NCI-H1417 treated with DMSO at 0.1 percent for 48 hours (cell line): ENCODE measurements at regions not wholly inside any gene's neighbourhood (a gene's known extent, or its start where the extent isn't known, plus 50 kb on each side); places are given as distances from the start of the nearest gene placed in this dataset.

Source experiments
- DNase-seq: peaks from one replicate; lab custom pipeline; 2025; lab: John Stamatoyannopoulos, UW

DNA sequence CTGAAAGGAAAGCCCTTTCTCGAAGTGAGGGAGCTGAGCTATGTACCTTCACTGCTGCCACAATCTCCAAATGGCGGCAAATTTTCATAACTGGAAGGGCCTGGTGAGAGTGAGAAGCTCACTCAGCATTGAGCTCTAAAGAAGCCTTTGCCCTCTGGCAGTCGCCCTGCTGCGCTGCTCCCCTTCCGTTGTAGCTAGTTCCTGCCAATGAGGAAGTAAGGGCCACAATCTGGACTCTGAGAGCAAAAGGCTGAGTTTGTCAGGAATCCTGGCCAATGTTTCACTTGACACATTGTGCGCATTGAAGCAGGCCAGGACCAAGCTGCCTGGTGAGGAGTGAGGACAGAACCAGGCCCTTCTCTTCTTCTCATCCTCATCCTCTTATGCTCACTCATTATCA, 579.5 kb downstream of the PDCD6IP start:
- DNase-seq, result no peak

DNA sequence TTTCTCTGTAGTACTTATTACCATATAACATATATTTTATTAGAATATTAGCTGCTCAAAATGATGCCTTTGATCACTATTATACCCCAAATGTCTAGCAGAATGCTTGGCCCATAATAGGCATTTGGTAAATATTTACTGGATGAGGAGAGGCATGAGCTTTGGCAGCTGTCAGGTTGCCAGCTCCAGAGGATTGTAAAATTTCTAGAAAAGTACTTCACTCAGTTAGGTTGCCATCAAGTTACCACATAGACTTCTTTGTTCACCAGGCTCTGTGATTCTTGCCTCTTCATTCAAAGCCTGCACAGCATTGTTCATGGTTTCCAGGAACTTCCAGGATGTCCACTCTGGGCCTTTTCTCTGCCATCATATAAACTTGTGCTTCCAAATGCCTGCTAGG, 582.8 kb downstream of the PDCD6IP start:
- DNase-seq, result no peak

DNA sequence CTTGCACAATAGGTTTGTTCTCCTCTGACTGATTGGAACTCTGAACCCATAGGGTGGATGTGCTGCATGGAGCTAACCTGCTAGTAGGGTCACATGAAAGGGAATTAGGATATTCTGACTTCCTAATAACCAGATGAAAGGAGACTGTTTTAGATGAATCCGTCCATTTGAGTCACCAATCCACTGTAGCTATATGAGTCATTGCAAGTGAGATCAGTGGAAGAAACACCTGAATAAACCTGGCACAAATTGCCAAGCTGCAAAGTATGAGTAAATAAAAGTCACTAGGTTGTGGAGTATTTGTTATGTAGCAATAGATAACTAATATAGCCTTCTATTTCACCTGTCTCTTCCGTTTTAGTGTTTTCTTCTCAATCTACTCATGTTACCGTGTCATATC, 584.4 kb downstream of the PDCD6IP start:
- DNase-seq, result no peak

DNA sequence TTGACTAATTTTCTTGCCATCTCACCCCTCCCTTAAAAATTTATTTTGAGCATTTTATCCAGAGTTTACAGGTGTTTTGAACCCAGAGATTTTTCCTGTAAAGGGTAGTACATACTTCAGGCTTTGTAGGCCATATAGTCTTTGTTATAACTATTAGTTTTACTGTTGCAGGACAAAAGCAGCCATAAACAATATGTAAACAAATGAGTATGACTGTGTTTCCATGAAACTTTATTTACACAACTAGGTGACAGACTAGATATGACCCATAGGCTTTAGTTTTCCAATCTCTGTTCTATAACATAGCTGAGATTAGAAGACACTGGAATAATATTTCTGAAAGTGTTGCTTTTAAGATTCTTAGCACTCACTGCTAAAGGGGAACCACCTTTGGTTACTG, 587.9 kb downstream of the PDCD6IP start:
- DNase-seq, result no peak

DNA sequence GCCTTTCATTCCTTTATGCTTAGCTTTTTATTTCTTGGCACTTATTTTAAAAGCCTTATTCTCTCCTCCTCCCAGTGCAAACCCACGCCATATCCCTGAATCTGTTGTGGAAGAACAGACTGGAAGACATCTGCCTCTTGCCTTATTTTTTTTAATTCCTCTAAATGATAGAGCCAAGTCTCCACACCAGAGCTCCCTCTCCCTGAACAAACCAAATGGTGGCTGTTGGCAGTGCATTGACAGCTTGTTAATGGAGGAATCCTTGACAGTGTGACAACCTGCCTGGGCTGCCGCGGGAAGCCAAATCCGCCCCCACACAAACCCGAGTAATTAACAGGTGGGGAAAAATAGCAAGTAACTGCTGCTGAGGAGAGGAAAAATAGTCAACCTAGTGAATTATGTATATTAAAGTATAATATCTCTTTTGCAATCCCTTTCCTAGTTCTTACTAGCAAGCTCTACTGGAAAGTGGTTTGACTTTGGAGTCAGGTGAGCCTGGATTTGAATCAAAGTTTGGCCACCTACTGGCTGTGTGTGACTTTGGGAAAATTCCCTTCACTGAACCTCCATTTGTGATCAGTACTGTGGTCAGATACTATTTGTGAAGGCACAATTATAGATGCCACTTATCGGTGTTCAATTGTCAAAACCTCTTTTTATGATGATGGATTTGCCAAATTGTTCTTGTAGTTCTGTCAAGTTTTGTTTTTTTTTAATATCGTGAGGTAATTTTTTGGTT, 589.6 kb downstream of the PDCD6IP start:
- DNase-seq, result no peak

DNA sequence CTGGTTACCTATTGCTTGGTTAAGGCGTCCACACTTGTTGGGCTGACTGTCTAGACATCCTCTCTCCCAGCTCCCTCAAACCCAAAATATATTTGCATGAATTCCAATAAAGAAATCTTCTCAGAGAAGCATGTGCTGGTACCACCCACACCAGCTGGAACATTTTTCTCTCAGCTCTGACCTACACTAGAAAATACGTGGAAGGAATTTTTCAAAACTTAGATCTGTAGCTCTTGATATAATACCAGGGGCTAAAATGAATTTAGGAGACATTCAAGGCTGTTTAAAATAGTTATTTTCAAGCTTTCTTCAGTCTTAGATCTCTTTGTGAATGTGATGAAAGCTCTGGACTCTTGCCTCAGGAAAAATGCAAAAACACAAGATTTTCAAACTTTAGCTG, 590.4 kb downstream of the PDCD6IP start:
- DNase-seq, result no peak

DNA sequence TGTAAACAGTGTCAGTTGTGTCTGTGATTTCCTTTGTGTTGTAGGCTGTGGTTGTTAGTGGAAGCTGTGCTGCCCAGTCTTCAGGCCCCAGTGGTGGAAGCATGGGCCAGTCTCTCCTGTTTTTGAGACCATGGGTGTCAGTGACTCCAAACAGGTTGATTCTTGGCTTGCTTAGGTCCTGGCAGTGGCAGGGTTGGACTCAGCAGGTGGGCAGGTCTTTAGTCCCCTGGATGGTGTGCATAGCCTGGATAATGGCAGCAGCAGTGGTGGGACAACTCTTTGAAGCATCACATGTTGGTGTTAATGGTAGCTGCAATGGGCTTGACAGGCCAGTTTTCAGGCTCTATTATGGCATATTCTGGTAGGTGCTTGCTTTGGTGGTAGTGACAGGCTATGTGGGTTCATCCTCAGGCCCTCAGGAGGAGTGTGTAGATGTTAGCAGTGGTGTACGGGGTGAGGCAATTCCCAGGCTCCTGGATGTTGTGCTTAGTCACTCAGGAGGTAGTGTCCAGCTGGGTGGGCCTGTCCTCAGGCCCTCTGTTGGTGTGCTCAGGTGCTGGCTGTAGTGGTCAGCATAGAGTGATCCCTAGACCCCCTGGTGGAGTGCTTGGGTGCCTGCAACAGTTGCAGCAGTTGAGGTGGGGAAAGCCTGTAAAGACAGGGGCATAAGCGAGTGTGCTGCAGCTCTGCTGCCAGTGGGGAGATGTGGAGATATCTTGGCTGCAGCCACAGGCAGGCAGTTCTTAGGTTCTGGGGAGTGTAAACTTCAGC, 596.7 kb downstream of the PDCD6IP start:
- DNase-seq, result no peak

DNA sequence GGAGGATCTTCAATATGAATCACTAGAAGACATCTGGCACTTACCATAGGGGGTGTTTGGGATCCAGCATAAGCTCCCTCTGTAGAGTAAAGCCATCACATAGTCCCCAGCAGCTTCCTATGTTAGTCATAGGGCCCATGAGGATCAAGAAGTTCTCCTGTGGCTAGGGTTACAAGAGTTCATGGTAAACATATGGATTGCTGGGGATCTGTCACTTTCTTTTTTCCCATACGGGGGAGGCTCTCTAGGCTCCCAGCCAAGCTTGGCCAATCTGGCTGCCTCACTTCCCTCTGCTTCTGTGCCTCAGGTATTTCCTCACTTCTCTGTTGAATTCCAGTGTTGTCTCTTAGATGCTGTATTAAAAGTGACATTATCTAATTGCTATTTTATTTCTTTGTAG, 597.9 kb downstream of the PDCD6IP start:
- DNase-seq, result no peak

DNA sequence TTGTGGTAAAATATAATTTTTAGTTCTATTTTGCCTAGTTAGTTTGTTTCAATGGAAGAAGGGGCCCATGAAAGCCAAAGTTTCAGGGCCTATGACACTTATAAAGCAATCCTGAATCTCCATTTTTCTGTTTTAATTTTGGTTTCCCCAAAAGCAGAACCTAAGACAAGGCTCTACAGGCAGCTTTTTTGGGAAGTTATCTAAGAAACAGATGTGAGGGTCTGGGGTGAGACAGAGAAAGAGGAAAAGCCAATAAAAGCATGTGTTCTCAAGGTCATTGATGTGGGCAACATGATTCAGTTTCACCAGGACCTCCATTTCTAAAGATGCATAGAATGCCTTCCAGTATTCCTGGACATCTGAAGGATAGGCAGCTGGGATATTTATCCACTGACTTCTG, 598.5 kb downstream of the PDCD6IP start:
- no peak for DNase-seq

DNA sequence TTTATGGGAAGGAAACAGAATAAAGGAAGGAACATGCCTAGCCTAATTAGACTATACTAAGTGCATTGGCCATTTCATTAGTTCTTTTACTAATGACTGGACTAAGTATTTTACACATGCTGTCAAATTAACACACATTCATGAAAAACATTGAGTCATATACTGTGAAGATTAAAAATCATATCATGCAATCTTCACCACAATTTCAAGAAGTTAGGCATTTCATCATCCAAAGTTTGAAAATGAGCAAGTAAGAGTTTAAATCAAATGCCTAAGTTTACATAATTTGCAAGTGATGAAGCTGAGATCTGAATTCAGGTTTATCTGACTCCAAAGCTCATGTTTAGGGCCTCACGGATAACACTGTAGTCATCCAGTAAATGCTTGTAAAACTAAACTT, 601.0 kb downstream of the PDCD6IP start:
- no peak for DNase-seq

DNA sequence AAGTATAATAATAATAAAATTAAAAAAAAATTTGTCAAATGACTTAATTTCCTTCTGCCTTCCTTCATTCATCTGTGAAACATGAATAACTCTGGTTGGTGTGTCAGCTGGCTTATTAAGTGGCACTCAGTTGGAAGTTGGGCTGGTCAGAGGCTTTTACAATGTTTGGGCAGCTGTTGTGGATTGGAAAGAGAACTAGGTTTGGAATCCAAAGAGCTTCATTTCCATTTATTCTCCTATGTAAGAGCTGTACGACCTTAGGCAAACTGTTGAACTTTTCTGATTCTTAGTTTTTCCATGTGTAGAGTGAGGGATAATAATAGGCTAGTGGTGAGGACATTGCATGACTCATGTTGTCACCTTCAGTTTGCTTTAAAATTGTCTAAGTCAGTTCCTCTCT, 606.7 kb downstream of the PDCD6IP start:
- DNase-seq, result no peak

DNA sequence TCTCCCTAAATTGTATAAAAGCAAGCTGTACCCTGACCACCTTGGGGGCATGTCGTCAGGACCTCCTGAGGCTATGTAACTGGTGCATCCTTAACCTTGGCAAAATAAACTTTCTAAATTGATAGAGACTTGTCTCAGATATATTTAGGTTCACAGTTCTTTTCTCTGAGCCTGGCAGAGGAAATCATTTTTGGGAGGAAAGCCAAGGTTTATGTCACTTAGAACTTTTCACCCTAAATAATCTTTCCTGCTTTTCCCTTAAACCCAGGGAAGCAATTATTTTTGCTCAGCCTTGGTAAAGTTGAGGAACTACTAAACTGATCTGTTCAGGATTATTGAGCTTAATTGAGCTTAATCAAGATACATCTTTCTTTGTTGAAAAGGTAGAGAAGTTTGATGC, 608.9 kb downstream of the PDCD6IP start:
- no peak for DNase-seq

DNA sequence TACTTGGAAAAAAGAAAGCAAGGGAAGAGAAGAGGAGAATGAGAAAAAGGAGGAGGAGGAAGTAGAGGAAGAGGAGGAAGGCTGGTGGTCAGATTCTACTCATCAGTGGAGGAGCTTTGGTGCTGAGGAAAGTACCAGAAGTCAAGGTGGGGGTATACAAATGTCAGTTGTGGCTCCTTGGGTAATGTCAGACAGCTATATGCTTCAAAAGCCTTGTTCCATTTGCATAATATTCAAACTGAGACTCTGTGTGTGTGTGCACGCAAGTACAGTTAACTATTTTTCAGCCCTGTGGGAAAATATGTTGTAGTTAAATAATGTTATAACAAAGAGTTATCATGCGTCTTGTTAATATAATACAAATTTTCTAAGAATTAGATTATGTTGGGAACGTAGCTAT, 609.7 kb downstream of the PDCD6IP start:
- no peak for DNase-seq

DNA sequence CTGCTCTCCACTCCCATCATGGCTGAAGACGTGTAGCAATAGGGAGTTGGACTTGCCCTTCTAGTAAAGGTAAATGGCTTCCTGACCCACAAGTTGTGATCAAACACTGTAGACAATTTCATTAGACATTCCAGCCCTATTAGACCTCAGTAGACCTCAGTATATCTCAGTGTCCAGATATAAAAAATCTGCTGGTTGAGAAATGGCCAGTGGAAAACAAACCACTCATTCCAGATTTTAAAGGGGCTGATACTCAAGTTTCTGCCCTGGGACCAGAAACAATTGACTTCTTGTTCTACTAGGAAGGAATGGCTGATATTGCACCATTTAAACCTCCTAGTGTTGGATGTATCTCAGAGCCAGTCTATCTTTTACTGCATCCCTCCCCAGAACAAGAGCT, 613.2 kb downstream of the PDCD6IP start:
- DNase-seq, result no peak

DNA sequence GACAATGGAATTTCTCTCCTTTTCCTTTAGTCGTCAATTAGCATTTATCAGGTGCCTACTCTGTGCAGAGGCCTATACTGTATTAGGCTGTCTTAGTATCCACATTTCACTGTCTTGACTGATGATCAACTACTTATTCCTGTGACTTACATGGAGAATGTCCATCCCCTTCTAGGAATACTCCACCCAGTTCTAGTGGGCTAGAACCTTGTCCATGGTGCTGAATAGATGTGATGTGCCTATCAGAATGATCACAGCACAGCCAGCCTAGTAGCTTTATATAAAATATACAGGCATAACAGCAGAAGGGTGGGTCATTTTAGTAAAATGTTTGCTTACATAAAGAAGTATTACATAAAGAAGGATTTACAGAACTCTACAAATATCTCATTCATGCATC, 621.4 kb downstream of the PDCD6IP start:
- DNase-seq, result no peak

DNA sequence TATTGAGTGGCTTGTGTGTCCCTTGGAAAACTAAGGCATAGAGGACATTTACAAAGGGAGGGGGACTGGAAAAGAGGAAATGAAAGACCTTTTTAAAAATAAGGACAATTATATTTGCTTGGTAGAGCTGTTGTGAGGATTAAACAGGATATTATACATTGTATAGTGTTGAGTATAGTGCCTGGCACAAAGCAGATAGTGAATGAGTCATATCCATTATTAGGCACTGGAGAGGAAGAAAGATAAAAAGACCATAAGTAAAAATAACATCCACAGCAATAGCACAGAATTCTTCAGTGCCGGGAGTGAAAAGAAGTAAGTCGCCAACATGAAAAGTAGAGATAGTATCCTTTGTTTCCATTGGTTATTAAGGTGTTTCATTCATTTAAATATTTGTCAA, 623.3 kb downstream of the PDCD6IP start:
- DNase-seq, result no peak

DNA sequence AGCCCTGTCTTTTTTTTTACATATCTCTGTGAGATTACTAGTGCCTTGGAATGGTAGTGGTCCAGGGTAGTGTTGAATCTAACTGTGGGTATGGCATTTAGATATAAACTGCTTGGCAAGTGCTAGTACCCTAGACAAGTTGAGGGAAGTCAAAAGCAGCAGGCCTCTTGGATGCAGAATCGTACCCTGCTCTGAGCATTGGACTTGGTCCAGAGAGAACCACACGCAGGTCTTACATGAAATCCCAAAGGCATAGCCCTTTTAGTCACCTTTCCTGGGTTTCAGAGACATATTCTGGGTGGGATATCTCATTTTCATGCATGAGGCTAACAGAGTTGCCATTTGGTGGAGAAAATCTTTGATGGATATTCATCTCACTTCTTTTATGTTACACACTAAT, 641.4 kb downstream of the PDCD6IP start:
- no peak for DNase-seq

DNA sequence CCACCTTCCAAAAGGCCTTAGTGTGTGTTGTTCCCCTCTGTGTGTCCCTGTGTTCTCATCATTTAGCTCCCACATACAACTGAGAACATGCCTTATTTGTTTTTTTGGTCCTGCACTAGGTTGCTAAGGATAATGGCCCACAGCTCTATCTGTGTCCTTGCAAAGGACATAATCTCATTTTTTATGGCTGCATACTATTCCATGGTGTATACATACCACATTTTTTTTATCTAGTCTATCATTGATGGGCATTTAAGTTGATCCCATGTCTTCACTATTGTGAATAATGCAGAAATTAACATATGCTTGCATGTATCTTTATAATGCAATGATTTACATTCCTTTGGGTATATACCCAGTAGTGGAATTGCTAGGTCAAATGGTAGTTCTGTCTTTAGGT, 645.7 kb downstream of the PDCD6IP start:
- no peak for DNase-seq

DNA sequence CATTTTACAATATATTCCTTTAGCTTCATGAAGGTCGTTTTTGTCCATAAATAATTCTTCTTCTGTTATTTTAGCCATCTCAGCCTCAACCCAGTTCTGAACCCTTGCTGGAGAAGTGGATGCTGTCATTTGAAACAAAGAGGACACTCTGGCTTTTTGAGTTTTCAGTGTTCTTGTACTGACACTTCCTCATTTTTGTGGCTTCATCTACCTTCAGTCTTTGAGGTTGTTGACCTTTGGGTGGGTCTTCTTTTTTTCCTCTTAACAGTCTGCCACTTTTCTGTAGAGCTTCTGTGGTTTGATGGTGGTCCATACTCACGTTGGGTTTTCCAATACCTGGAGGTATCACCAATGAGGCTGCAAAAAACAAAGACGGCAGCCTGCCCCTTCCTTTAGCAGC, 650.9 kb downstream of the PDCD6IP start:
- no peak for DNase-seq

DNA sequence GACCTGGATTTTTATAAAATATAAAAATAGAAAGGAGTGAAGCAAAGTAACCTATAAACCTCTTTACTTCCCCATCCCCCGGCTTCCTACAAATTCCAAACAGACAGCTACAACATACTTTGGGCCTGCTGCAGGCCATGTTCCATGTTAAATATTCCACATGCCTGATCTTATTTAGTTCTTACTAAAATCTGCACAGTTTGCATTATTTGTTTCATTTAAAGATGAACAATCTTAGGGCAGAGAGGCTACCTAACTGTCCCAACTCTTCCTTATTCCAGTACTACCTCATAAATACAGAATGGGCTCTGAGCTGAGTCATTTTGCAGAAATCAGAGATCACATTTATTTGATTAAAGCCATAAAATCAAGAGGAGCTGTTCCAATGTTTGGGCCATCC, 665.0 kb downstream of the PDCD6IP start:
- DNase-seq, result no peak

DNA sequence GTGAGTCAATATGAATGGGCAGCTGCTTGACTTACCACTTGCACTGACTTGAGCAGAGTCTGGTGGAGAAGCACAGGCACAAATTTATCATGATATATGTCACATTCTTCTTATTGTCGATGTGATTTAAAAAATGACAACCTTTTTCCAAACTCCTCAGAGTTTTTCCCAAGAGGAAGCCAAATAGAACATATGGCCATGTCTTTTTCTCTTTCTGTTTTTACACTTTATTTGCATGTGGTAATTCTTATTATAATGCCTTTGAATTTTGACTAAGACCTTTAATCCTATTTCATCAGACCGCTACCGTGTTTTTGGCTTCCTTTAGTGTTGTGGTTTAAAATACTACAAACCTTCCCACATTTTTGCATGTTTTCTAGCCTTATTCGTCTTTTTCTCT, 666.2 kb downstream of the PDCD6IP start:
- no peak for DNase-seq

DNA sequence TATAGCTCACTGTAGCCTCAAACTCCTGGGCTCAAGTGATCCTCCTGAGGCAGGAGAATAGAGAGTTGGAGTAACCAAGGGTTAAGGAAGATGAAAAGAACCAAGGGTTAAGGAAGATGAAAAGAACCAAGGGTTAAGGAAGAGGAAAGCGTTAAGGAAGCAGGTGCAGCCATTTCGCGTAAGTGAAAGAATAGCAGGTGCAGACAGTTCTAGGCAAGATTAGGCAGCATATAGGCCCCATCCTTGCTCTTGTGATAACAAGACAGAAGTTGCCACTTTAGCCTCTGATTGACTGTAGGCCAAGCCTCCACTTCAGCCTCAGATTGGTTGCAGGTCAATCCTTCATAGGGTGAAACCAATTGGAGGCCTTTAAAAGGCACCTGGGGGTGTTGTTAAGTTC, 677.4 kb downstream of the PDCD6IP start:
- no peak for DNase-seq

DNA sequence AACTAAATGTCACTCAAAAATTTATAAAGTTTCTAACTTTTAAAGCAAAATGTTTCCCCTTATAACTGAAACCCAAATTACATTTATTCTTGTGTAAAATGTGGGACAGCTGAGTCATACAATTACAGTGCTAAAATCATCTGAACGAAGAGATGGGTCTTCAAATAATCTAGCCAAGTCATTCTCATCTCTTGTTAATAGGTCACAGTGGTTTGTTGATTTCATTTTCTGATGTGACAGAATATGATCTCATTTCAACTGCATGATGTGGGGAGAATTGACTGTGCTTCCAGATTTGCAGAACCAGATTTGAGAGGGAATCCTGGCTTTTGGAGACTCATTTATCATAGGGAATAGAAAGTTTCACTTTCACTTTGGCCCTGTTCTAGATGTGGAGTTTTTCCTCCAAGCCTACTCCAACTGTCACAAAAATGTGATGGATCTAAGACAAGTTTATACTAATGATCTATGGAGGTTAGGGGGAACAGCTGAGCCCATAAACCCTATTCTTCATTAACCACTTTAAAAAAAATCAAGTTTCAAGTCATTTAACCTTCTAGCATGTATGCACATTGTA, 685.0 kb downstream of the PDCD6IP start:
- DNase-seq, result no peak

DNA sequence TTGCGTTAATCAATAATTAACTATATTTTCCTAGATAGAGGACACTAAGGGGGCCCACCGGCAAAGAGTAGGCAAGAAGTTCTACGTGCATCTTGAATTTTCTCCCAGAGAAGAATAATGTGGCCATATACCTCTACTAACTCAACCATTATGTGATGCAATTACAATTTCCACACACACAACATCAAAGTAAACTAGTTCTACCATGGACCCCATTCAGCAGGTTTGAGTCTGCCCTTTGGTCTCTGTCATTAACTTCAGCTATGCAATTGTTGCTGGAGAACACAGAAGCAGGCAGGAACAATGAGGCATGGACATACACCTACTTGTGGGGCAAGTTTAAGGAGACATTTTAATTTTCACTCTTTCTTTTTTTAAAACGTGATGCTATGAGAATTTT, 705.9 kb downstream of the PDCD6IP start:
- no peak for DNase-seq
